HCT116 (cell line): ENCODE measurements at regions not wholly inside any gene's neighbourhood (a gene's known extent, or its start where the extent isn't known, plus 50 kb on each side); places are given as distances from the start of the nearest gene placed in this dataset.

ENCODE experiments used
- ATAC-seq: fragments of 200-7000 bp; cut with Tn5 transposase; 2 replicates; pipeline ENCODE4 v1.9.1; 2020; ENCODE audit warnings: mild to moderate bottlenecking, moderate library complexity
- BruUV-seq: library from RNA; stranded (reverse); fragments of 400-500 nt; replicated peaks from 2 replicates; lab custom pipeline; 2021; lab: Mats Ljungman, UMichigan
- CTCF ChIA-PET: fragments of 300-600 bp; sonication (Branson Sonifier 250); formaldehyde crosslinking; loops from one replicate; lab custom pipeline; 2021; ENCODE audit warnings: antibody characterized with exemption; lab: Charles Lee
- POLR2A ChIA-PET: fragments of 300-600, 350-600 bp; sonication (Branson Sonifier 250); formaldehyde crosslinking; loops from one replicate; lab custom pipeline; 2021; ENCODE audit warnings: antibody characterized with exemption; lab: Charles Lee
- RAD21 ChIA-PET, 2 experiments: fragments of 300-600 bp; sonication (Branson Sonifier 250); formaldehyde crosslinking; loops; one replicate each; lab custom pipeline; 2023; ENCODE audit warnings: low total read pairs in 2 of 2; ENCODE audit not compliant: uncharacterized antibody in 2 of 2, unreplicated experiment in 2 of 2, low non-redundant PET in 1 of 2; lab: Charles Lee
- DNase-seq: peaks from one replicate; pipeline ENCODE4 v3.0.0-alpha.2; 2010; ENCODE audit warnings: low read depth, low spot score
- H2AFZ ChIP-seq: fragments of 200-600 bp; shearing (Covaris generic), sonication (generic); 2 replicates; pipeline ENCODE4 v1.6.1; 2017; ENCODE audit warnings: low read depth, mixed run types, mixed read lengths, antibody characterized with exemption, low read length; ENCODE audit not compliant: poor library complexity, severe bottlenecking
- H3K27ac ChIP-seq: 2 replicates; pipeline ENCODE4 v1.5.1; 2012; ENCODE audit warnings: low read depth, low read length
- H3K27me3 ChIP-seq: fragments of 200-600 bp; sonication (generic); 2 replicates; pipeline ENCODE4 v1.6.1; 2016; ENCODE audit warnings: mixed run types, low read length, mixed read lengths; ENCODE audit not compliant: insufficient read depth
- H3K36me3 ChIP-seq, 2 experiments: fragments of 200-500 bp in 1 of 2; fragments of 200-600 bp in 1 of 2; sonication (Bioruptor generic) in 1 of 2; sonication (generic) in 1 of 2; 2 replicates each; pipeline versions ENCODE4 v1.5.1 to v1.6.1; 2014 to 2016; ENCODE audit warnings: low read length in 2 of 2, inconsistent platforms in 1 of 2, mixed read lengths in 1 of 2, mixed run types in 1 of 2; ENCODE audit not compliant: insufficient read depth in 2 of 2, control insufficient read depth in 1 of 2
- H3K4me1 ChIP-seq, 2 experiments: fragments of 200-600 bp in 1 of 2; sonication (generic) in 1 of 2; 2 replicates each; pipeline versions ENCODE4 v1.5.1 to v1.6.1; 2012 to 2017; ENCODE audit warnings: low read length in 2 of 2, inconsistent platforms in 1 of 2, mild to moderate bottlenecking in 1 of 2, mixed read lengths in 1 of 2, mixed run types in 1 of 2, moderate library complexity in 1 of 2; ENCODE audit not compliant: insufficient read depth in 2 of 2, control insufficient read depth in 1 of 2
- H3K4me2 ChIP-seq: fragments of 200-600 bp; sonication (generic); 2 replicates; pipeline ENCODE4 v1.6.1; 2017; ENCODE audit warnings: mixed run types, low read length, mixed read lengths
- H3K4me3 ChIP-seq, 2 experiments: fragments of 200-600 bp in 1 of 2; sonication (generic) in 1 of 2; replicated peaks in 1 of 2; 2 replicates each; pipeline ENCODE4 v1.5.1; 2011 to 2016; ENCODE audit warnings: low read length in 2 of 2, control low read depth in 1 of 2, low read depth in 1 of 2, mild to moderate bottlenecking in 1 of 2, mixed read lengths in 1 of 2, mixed run types in 1 of 2
- H3K79me2 ChIP-seq: fragments of 200-600 bp; sonication (generic); 2 replicates; pipeline ENCODE4 v1.6.1; 2017; ENCODE audit warnings: mild to moderate bottlenecking, mixed run types, low read length, moderate library complexity, mixed read lengths; ENCODE audit not compliant: insufficient read depth
- H3K9ac ChIP-seq: fragments of 200-600 bp; sonication (generic); 2 replicates; pipeline ENCODE4 v1.6.1; 2016; ENCODE audit warnings: low read length, mixed read lengths
- H3K9me2 ChIP-seq: fragments of 200-600 bp; sonication (generic), shearing (Covaris generic); 2 replicates; pipeline ENCODE4 v1.6.1; 2017; ENCODE audit warnings: mixed run types, mild to moderate bottlenecking, moderate library complexity; ENCODE audit not compliant: insufficient read depth
- H3K9me3 ChIP-seq, 2 experiments: fragments of 200-500 bp in 1 of 2; fragments of 200-600 bp in 1 of 2; sonication (Bioruptor generic) in 1 of 2; sonication (generic) in 1 of 2; 2 replicates each; pipeline ENCODE4 v1.6.1; 2014 to 2017; ENCODE audit warnings: low read length in 2 of 2, mixed read lengths in 2 of 2, inconsistent platforms in 1 of 2, low read depth in 1 of 2, mild to moderate bottlenecking in 1 of 2, mixed run types in 1 of 2, moderate library complexity in 1 of 2; ENCODE audit not compliant: control insufficient read depth in 1 of 2, insufficient read depth in 1 of 2
- H4K20me1 ChIP-seq: fragments of 200-600 bp; sonication (generic), shearing (Covaris generic); 2 replicates; pipeline ENCODE4 v1.6.1; 2017; ENCODE audit warnings: mixed run types, mild to moderate bottlenecking, moderate library complexity; ENCODE audit not compliant: insufficient read depth
- ATF3 ChIP-seq: IDR thresholded peaks from 2 replicates; pipeline ENCODE4 v1.6.1; 2012
- CBX3 ChIP-seq: IDR thresholded peaks from 2 replicates; pipeline ENCODE4 v1.6.1; 2012; ENCODE audit warnings: low read depth
- CEBPB ChIP-seq: IDR thresholded peaks from 2 replicates; pipeline ENCODE4 v1.6.1; 2012; ENCODE audit warnings: low read depth
- CTCF ChIP-seq, 3 experiments: fragments of 200-600 bp in 1 of 3; sonication (generic) in 1 of 3; IDR thresholded peaks in 2 of 3; conservative IDR thresholded peaks in 1 of 3; 2 replicates each; pipeline ENCODE4 v1.5.1; 2012 to 2017; ENCODE audit warnings: low read depth in 2 of 3, low read length in 2 of 3, antibody characterized with exemption in 1 of 3, borderline replicate concordance in 1 of 3, control low read depth in 1 of 3, mild to moderate bottlenecking in 1 of 3, mixed read lengths in 1 of 3, mixed run types in 1 of 3, moderate library complexity in 1 of 3; ENCODE audit not compliant: insufficient read depth in 1 of 3
- EGR1 ChIP-seq: IDR thresholded peaks from 2 replicates; pipeline ENCODE4 v1.6.1; 2012; ENCODE audit warnings: low read depth
- ELF1 ChIP-seq: IDR thresholded peaks from 2 replicates; pipeline ENCODE4 v1.6.1; 2012; ENCODE audit warnings: low read depth, borderline replicate concordance
- EZH2 ChIP-seq: fragments of 200-600 bp; sonication (generic); IDR thresholded peaks from 2 replicates; pipeline ENCODE4 v1.6.1; 2017; ENCODE audit warnings: antibody characterized with exemption, mixed run types
- FOSL1 ChIP-seq: IDR thresholded peaks from 2 replicates; pipeline ENCODE4 v1.6.1; 2012; ENCODE audit warnings: low read depth
- POLR2A ChIP-seq: IDR thresholded peaks from 2 replicates; pipeline ENCODE4 v1.7.0; 2011; ENCODE audit warnings: borderline replicate concordance; ENCODE audit not compliant: insufficient read depth, insufficient read length; ENCODE audit errors: extremely low read depth
- POLR2AphosphoS5 ChIP-seq: IDR thresholded peaks from 2 replicates; pipeline ENCODE4 v1.6.1; 2011; ENCODE audit warnings: mild to moderate bottlenecking, low read depth, low read length, moderate library complexity
- RAD21 ChIP-seq: IDR thresholded peaks from 2 replicates; pipeline ENCODE4 v1.6.1; 2012; ENCODE audit warnings: low read depth, mild to moderate bottlenecking
- REST ChIP-seq: IDR thresholded peaks from 2 replicates; pipeline ENCODE4 v1.6.1; 2012; ENCODE audit warnings: low read depth
- SIN3A ChIP-seq: IDR thresholded peaks from 2 replicates; pipeline ENCODE4 v1.6.1; 2012; ENCODE audit warnings: low read depth
- SP1 ChIP-seq: IDR thresholded peaks from 2 replicates; pipeline ENCODE4 v1.6.1; 2012; ENCODE audit warnings: low read depth
- SRF ChIP-seq: IDR thresholded peaks from 2 replicates; pipeline ENCODE4 v1.6.1; 2012; ENCODE audit warnings: low read depth
- TCF7L2 ChIP-seq: IDR thresholded peaks from 2 replicates; pipeline ENCODE4 v1.7.0; 2011; ENCODE audit warnings: borderline replicate concordance, inconsistent platforms; ENCODE audit not compliant: insufficient read depth, insufficient read length; ENCODE audit errors: extremely low read depth
- YY1 ChIP-seq: IDR thresholded peaks from 2 replicates; pipeline ENCODE4 v1.6.1; 2011; ENCODE audit warnings: low read length, low read depth, moderate library complexity, mild to moderate bottlenecking; ENCODE audit not compliant: insufficient replicate concordance; ENCODE audit errors: extremely low read depth
- ZBTB33 ChIP-seq: IDR thresholded peaks from 2 replicates; pipeline ENCODE4 v1.6.1; 2011; ENCODE audit warnings: mild to moderate bottlenecking, low read length, moderate library complexity; ENCODE audit not compliant: insufficient replicate concordance; ENCODE audit errors: extremely low read depth
- ZNF274 ChIP-seq: fragments of 200-500 bp; sonication (Bioruptor generic); IDR thresholded peaks from 2 replicates; pipeline ENCODE4 v1.6.1; 2014; ENCODE audit warnings: mild to moderate bottlenecking, low read depth, low read length, inconsistent platforms
- intact Hi-C: fragments of 100-400 bp; cut with micrococcal nuclease; formaldehyde crosslinking; loops from 2 replicates; pipeline ENCODE4 v1.10.0; 2022

GRCh38 chr14:25522926-25523325, 473.0 kb upstream of the STXBP6 start:
- BruUV-seq: no TSS peak

More at GRCh38 chr14:25522926-25523325, 473.0 kb upstream of the STXBP6 start:
- ATAC-seq (no peak), DNase-seq (no peak)
- no peaks in the 10 kb centered on the region for H3K79me2 ChIP-seq
- H3K4me1 ChIP-seq: no peaks in the 10 kb centered on the region
- H3K36me3 ChIP-seq: no peaks in the 10 kb centered on the region
- no peaks in the 10 kb centered on the region for H4K20me1 ChIP-seq
- no peak overlapping the region for H3K9ac ChIP-seq
- ChIA-PET POLR2A (no interaction called here), RAD21 (no interaction called here)
- no peaks in the 10 kb centered on the region for H3K9me2 ChIP-seq
- intact Hi-C loops: no loop called here
- no peak overlapping the region for H3K4me3 ChIP-seq
- no peaks in the 10 kb centered on the region for H3K27me3 ChIP-seq
- no peak overlapping the region for H3K27ac ChIP-seq
- TF ChIP-seq ZBTB33: no peak
- no peak for TF ChIP-seq ELF1
- TF ChIP-seq CEBPB: no peak
- no peak for TF ChIP-seq POLR2A
- no peak for TF ChIP-seq ZNF274
- no peak for TF ChIP-seq RAD21
- TF ChIP-seq CTCF (IDR thresholded peaks at IDR 0.05 in 2 of 3, conservative IDR thresholded peaks at IDR 0.05 in 1 of 3; ENCODE audit: borderline replicate concordance in 1 of 3, insufficient read depth in 1 of 3, low read depth in 2 of 3, low read length in 2 of 3): no peak
- TF ChIP-seq SP1: no peak
- no peak for TF ChIP-seq FOSL1
- no peak for TF ChIP-seq EGR1
- TF ChIP-seq REST: no peak
- TF ChIP-seq TCF7L2: no peak
- no peak for TF ChIP-seq EZH2
- no peak for TF ChIP-seq YY1
- TF ChIP-seq SIN3A: no peak
- TF ChIP-seq SRF: no peak
- no peak for TF ChIP-seq POLR2AphosphoS5
- TF ChIP-seq ATF3: no peak
- TF ChIP-seq CBX3: no peak
- TF ChIP-seq, all 23 proteins: peak for 0
- Histone ChIP-seq H3K9me3 (peaks cover 7 to 15% of the 10 kb centered on the region in 2 experiments; a peak in 2 of 4 replicates), H2AFZ (no peak overlapping the region), H3K4me2 (no peak overlapping the region)
- CTCF ChIA-PET: no interaction called here
